H1 (cell line): ENCODE measurements at regions not wholly inside any gene's neighbourhood (a gene's known extent, or its start where the extent isn't known, plus 50 kb on each side); places are given as distances from the start of the nearest gene placed in this dataset.

Experiments
- CTCF ChIA-PET: fragments of 300-600 bp; sonication (Branson Sonifier 250); formaldehyde crosslinking; loops from one replicate; lab custom pipeline; 2021; ENCODE audit not compliant: partially characterized antibody; lab: Charles Lee
- POLR2A ChIA-PET: fragments of 300-600 bp; sonication (Branson Sonifier 250); formaldehyde crosslinking; loops from one replicate; lab custom pipeline; 2021; ENCODE audit warnings: inconsistent platforms; ENCODE audit not compliant: partially characterized antibody; lab: Charles Lee
- DNase-seq, 2 experiments: peaks; one replicate each; pipeline versions ENCODE4 v3.0.0 to v3.0.0-alpha.2; 2010 to 2022; ENCODE audit warnings: low spot score in 2 of 2, low read depth in 1 of 2, mixed read lengths in 1 of 2
- FAIRE-seq: peaks from 2 replicates; lab custom pipeline; 2011; peaks lifted over from hg19 to GRCh38; lab: Jason Lieb, UNC
- H2AFZ ChIP-seq: 2 replicates; pipeline ENCODE4 v1.8.1; 2012; ENCODE audit warnings: low read length, inconsistent platforms
- H2AK5ac ChIP-seq: 2 replicates; pipeline ENCODE4 v1.6.1; 2013; ENCODE audit warnings: low read depth, low read length
- H2BK120ac ChIP-seq: replicated peaks from 2 replicates; pipeline ENCODE3; 2013; ENCODE audit warnings: low read depth, low read length, inconsistent platforms
- H2BK12ac ChIP-seq: 2 replicates; pipeline ENCODE4 v1.6.1; 2013; ENCODE audit warnings: low read depth, low read length
- H2BK15ac ChIP-seq: 2 replicates; pipeline ENCODE4 v1.6.1; 2013; ENCODE audit warnings: low read length
- H2BK20ac ChIP-seq: 2 replicates; pipeline ENCODE4 v1.6.1; 2013; ENCODE audit warnings: low read length
- H2BK5ac ChIP-seq: 2 replicates; pipeline ENCODE4 v1.6.1; 2013; ENCODE audit warnings: low read depth, low read length
- H3K14ac ChIP-seq: 2 replicates; pipeline ENCODE4 v1.6.1; 2013; ENCODE audit warnings: inconsistent platforms; ENCODE audit not compliant: insufficient read length
- H3K18ac ChIP-seq: 2 replicates; pipeline ENCODE4 v1.6.1; 2013; ENCODE audit warnings: low read length; ENCODE audit errors: extremely low read depth
- H3K23ac ChIP-seq: 2 replicates; pipeline ENCODE4 v1.6.1; 2013; ENCODE audit warnings: inconsistent platforms; ENCODE audit not compliant: insufficient read length
- H3K23me2 ChIP-seq: 2 replicates; pipeline ENCODE4 v1.6.1; 2013; ENCODE audit warnings: low read depth, low read length
- H3K27ac ChIP-seq: 2 replicates; pipeline ENCODE4 v1.6.1; 2011; ENCODE audit warnings: low read depth, low read length, inconsistent platforms
- H3K27me3 ChIP-seq, 4 experiments: replicated peaks in 1 of 4; 1 replicate in 1 of 4; 2 replicates in 3 of 4; pipeline versions ENCODE4 v1.6.1 to v1.8.1; 2011 to 2013; ENCODE audit warnings: low read length in 3 of 4, mild to moderate bottlenecking in 3 of 4, inconsistent platforms in 2 of 4, mixed read lengths in 2 of 4, moderate library complexity in 1 of 4; ENCODE audit not compliant: control insufficient read depth in 3 of 4, insufficient read depth in 3 of 4; ENCODE audit errors: extremely low read depth in 1 of 4
- H3K36me3 ChIP-seq, 4 experiments: 2 replicates each; pipeline versions ENCODE4 v1.6.1 to v1.8.1; 2011 to 2013; ENCODE audit warnings: mild to moderate bottlenecking in 4 of 4, low read length in 3 of 4, moderate library complexity in 2 of 4, control low read depth in 1 of 4, inconsistent platforms in 1 of 4; ENCODE audit not compliant: insufficient read depth in 4 of 4, control insufficient read depth in 2 of 4
- H3K4ac ChIP-seq: replicated peaks from 2 replicates; pipeline ENCODE3; 2013; ENCODE audit warnings: low read length, low read depth, mixed read lengths, inconsistent platforms; ENCODE audit not compliant: insufficient read length
- H3K4me1 ChIP-seq, 4 experiments: replicated peaks in 1 of 4; 1 replicate in 1 of 4; 2 replicates in 3 of 4; pipeline versions ENCODE4 v1.6.1 to v1.8.1; 2011 to 2013; ENCODE audit warnings: low read length in 3 of 4, inconsistent platforms in 2 of 4, mixed read lengths in 1 of 4; ENCODE audit not compliant: insufficient read depth in 4 of 4, control insufficient read depth in 3 of 4
- H3K4me2 ChIP-seq, 2 experiments: 2 replicates each; pipeline versions ENCODE4 v1.6.1 to v1.8.1; 2011 to 2013; ENCODE audit warnings: low read depth in 2 of 2, low read length in 2 of 2, control low read depth in 1 of 2, inconsistent platforms in 1 of 2, mild to moderate bottlenecking in 1 of 2; ENCODE audit not compliant: insufficient read depth in 1 of 2
- H3K4me3 ChIP-seq, 4 experiments: fragments of 200-600, 300-600 bp in 1 of 4; sonication (generic), shearing (Covaris generic), sonication (Bioruptor Twin) in 1 of 4; 2 replicates each; pipeline versions ENCODE4 v1.5.1 to v1.8.1; 2011 to 2016; ENCODE audit warnings: low read length in 4 of 4, low read depth in 3 of 4, control low read depth in 2 of 4, inconsistent platforms in 2 of 4, mild to moderate bottlenecking in 2 of 4, mixed read lengths in 1 of 4, moderate library complexity in 1 of 4; ENCODE audit not compliant: insufficient read depth in 2 of 4; ENCODE audit errors: extremely low read depth in 1 of 4
- H3K56ac ChIP-seq: replicated peaks from 2 replicates; pipeline ENCODE3; 2013; ENCODE audit warnings: low read depth, mild to moderate bottlenecking, mixed read lengths, low read length, inconsistent platforms; ENCODE audit not compliant: insufficient read length
- H3K79me1 ChIP-seq: 2 replicates; pipeline ENCODE4 v1.6.1; 2013; ENCODE audit warnings: low read depth, low read length, control low read depth
- H3K79me2 ChIP-seq, 2 experiments: 2 replicates each; pipeline versions ENCODE4 v1.6.1 to v1.8.1; 2012 to 2013; ENCODE audit warnings: low read length in 2 of 2, mild to moderate bottlenecking in 2 of 2, inconsistent platforms in 1 of 2; ENCODE audit not compliant: insufficient read depth in 2 of 2, control insufficient read depth in 1 of 2
- H3K9ac ChIP-seq, 4 experiments: replicated peaks in 1 of 4; 1 replicate in 1 of 4; 2 replicates in 3 of 4; pipeline versions ENCODE4 v1.6.1 to v1.8.1; 2011 to 2013; ENCODE audit warnings: low read depth in 3 of 4, low read length in 3 of 4, control low read depth in 2 of 4, mild to moderate bottlenecking in 2 of 4, moderate library complexity in 2 of 4, inconsistent platforms in 1 of 4; ENCODE audit errors: extremely low read depth in 1 of 4
- H3K9me3 ChIP-seq, 2 experiments: 2 replicates each; pipeline versions ENCODE4 v1.6.1 to v1.8.1; 2012 to 2013; ENCODE audit warnings: mild to moderate bottlenecking in 2 of 2, moderate library complexity in 2 of 2, control low read depth in 1 of 2, inconsistent platforms in 1 of 2, low read depth in 1 of 2, low read length in 1 of 2, mixed read lengths in 1 of 2; ENCODE audit not compliant: insufficient read depth in 2 of 2
- H4K20me1 ChIP-seq, 2 experiments: replicated peaks in 1 of 2; 2 replicates each; pipeline versions ENCODE3 to v1.8.1; 2011 to 2013; ENCODE audit warnings: inconsistent platforms in 2 of 2, low read length in 2 of 2, mild to moderate bottlenecking in 1 of 2; ENCODE audit not compliant: insufficient read depth in 2 of 2, control insufficient read depth in 1 of 2
- H4K5ac ChIP-seq: 2 replicates; pipeline ENCODE4 v1.6.1; 2013; ENCODE audit warnings: low read length, low read depth, mixed read lengths, inconsistent platforms; ENCODE audit not compliant: insufficient read length
- H4K8ac ChIP-seq: 2 replicates; pipeline ENCODE4 v1.8.0; 2013; ENCODE audit warnings: mild to moderate bottlenecking, moderate library complexity, low read length, inconsistent platforms; ENCODE audit not compliant: insufficient read depth; ENCODE audit errors: extremely low read depth
- H4K91ac ChIP-seq: replicated peaks from 2 replicates; pipeline ENCODE3; 2013; ENCODE audit warnings: low read length, mixed read lengths, inconsistent platforms; ENCODE audit not compliant: insufficient read length
- CEBPB ChIP-seq: IDR thresholded peaks from 2 replicates; pipeline ENCODE4 v1.6.1; 2012; ENCODE audit warnings: low read depth, low read length
- CTCF ChIP-seq, 3 experiments: IDR thresholded peaks; 1 replicate in 2 of 3; 2 replicates in 1 of 3; pipeline versions ENCODE4 v1.5.1 to v1.6.1; 2011; ENCODE audit warnings: low read length in 3 of 3, mild to moderate bottlenecking in 3 of 3, inconsistent platforms in 2 of 3, low read depth in 1 of 3, moderate library complexity in 1 of 3; ENCODE audit not compliant: insufficient read depth in 1 of 3; ENCODE audit errors: control extremely low read depth in 1 of 3
- EGR1 ChIP-seq: IDR thresholded peaks from 2 replicates; pipeline ENCODE4 v1.6.1; 2011; ENCODE audit warnings: low read depth, low read length, borderline replicate concordance
- HDAC2 ChIP-seq, 2 experiments: fragments of 300-600 bp in 1 of 2; sonication (generic) in 1 of 2; IDR thresholded peaks; 2 replicates each; pipeline ENCODE4 v1.6.1; 2011 to 2012; ENCODE audit warnings: low read depth in 2 of 2, low read length in 2 of 2, mild to moderate bottlenecking in 2 of 2, moderate library complexity in 2 of 2, borderline replicate concordance in 1 of 2, inconsistent platforms in 1 of 2
- KDM1A ChIP-seq: fragments of 200-600, 300-600 bp; sonication (generic); IDR thresholded peaks from 2 replicates; pipeline ENCODE4 v1.7.1; 2016; ENCODE audit warnings: mild to moderate bottlenecking, low read length, borderline replicate concordance
- KDM5A ChIP-seq: fragments of 200-600 bp; IDR thresholded peaks from 2 replicates; pipeline ENCODE4 v1.7.1; 2012; ENCODE audit warnings: mild to moderate bottlenecking, low read length, inconsistent platforms, mixed read lengths
- RFX5 ChIP-seq: IDR thresholded peaks from 2 replicates; pipeline ENCODE4 v1.6.1; 2011; ENCODE audit warnings: low read depth, low read length, improper control_type of control experiment, borderline replicate concordance
- RXRA ChIP-seq: IDR thresholded peaks from 2 replicates; pipeline ENCODE4 v1.6.1; 2011; ENCODE audit warnings: low read depth, mild to moderate bottlenecking, low read length, moderate library complexity; ENCODE audit not compliant: insufficient read depth
- SIRT6 ChIP-seq: IDR thresholded peaks from one replicate; pipeline ENCODE4 v1.7.1; 2012; ENCODE audit warnings: low read length, inconsistent platforms
- SP1 ChIP-seq: IDR thresholded peaks from 2 replicates; pipeline ENCODE4 v1.6.1; 2011; ENCODE audit warnings: low read depth, low read length
- TCF12 ChIP-seq: IDR thresholded peaks from 2 replicates; pipeline ENCODE4 v1.6.1; 2011; ENCODE audit warnings: low read depth, mild to moderate bottlenecking, low read length
- WGBS, 2 experiments: shearing (Covaris generic) in 1 of 2; methylation state at CpG; one replicate each; pipeline versions ENCODE4 v1.1.6 to v1.1.7; 2013 to 2015; ENCODE audit warnings: low lambda C conversion rate in 2 of 2, mixed read lengths in 2 of 2, inconsistent platforms in 1 of 2, low coverage in 1 of 2, missing lambda C conversion rate in 1 of 2; ENCODE audit not compliant: insufficient replicate concordance in 2 of 2, insufficient coverage in 1 of 2, insufficient read length in 1 of 2; ENCODE audit errors: extremely low coverage in 1 of 2, missing lambda C conversion rate in 1 of 2; 5-methylcytosine and 5-hydroxymethylcytosine counted together

GRCh38 chr2:89848763-89849368 is 1157.4 kb downstream of the RPIA start:
- Histone ChIP-seq H3K9ac (no peak overlapping the region), H4K5ac (no peak overlapping the region), H3K79me2 (no peaks in the 10 kb centered on the region), H4K91ac (no peak overlapping the region), H3K27ac (no peak overlapping the region), H2BK5ac (no peak overlapping the region), H2AK5ac (no peak overlapping the region), H3K9me3 (peaks cover 71 to 74% of the 10 kb centered on the region in 2 experiments), H2BK120ac (no peak overlapping the region), H3K4me2 (no peak overlapping the region), H4K20me1 (no peaks in the 10 kb centered on the region), H3K79me1 (no peaks in the 10 kb centered on the region), H2BK20ac (no peak overlapping the region), H3K23me2 (no peaks in the 10 kb centered on the region), H3K4me1 (no peaks in the 10 kb centered on the region), H2BK12ac (no peak overlapping the region), H3K27me3 (no peaks in the 10 kb centered on the region; a peak in 2 of 7 replicates), H3K14ac (no peak overlapping the region), H2AFZ (no peak overlapping the region), H3K4ac (no peak overlapping the region), H3K18ac (no peak overlapping the region), H3K56ac (no peak overlapping the region), H3K36me3 (0 out of 8 replicates have a peak, but pooled peaks cover 0 to 5% (median 0%) of the 10 kb centered on the region in 4 experiments), H4K8ac (no peak overlapping the region), H3K4me3 (no peak overlapping the region), H2BK15ac (no peak overlapping the region), H3K23ac (no peak overlapping the region)
- WGBS, 2 experiments = 48% methylated on average over 2 of the region's 2 CpGs; no CpG with 5 or more reads in 1 of the 2 experiments
- ChIA-PET CTCF (no interaction called here), POLR2A (no interaction called here)
- FAIRE-seq = no peak
- no peak for DNase-seq
- no peak for TF ChIP-seq KDM5A
- TF ChIP-seq CEBPB = no peak
- TF ChIP-seq KDM1A = no peak
- no peak for TF ChIP-seq SP1
- TF ChIP-seq HDAC2 (IDR thresholded peaks at IDR 0.05; ENCODE audit: borderline replicate concordance in 1 of 2, low read depth in 2 of 2, low read length in 2 of 2) = no peak
- no peak for TF ChIP-seq TCF12
- TF ChIP-seq SIRT6 = no peak
- TF ChIP-seq RXRA = no peak
- TF ChIP-seq RFX5 = no peak
- TF ChIP-seq EGR1 = no peak
- no peak for TF ChIP-seq CTCF (IDR thresholded peaks at IDR 0.05; ENCODE audit: control extremely low read depth in 1 of 3, insufficient read depth in 1 of 3, low read depth in 1 of 3, low read length in 3 of 3)
